Stomach (tissue), 8 donors: ENCODE measurements at regions not wholly inside any gene's neighbourhood (a gene's known extent, or its start where the extent isn't known, plus 50 kb on each side); places are given as distances from the start of the nearest gene placed in this dataset.

Experiments used
- DNase-seq, 2 donors: peaks; one replicate each; pipeline versions ENCODE4 v3.0.0 to v3.0.0-alpha.2; 2013 to 2019
- H3K27ac ChIP-seq, 5 donors: fragments of 200-600 bp in 4 of 5; sonication (generic) in 4 of 5; one replicate each; pipeline ENCODE4 v1.5.1; 2013 to 2019; ENCODE audit warnings: mild to moderate bottlenecking in 1 of 5, moderate library complexity in 1 of 5
- H3K27me3 ChIP-seq, 3 donors: fragments of 200-600 bp; sonication (generic); one replicate each; pipeline ENCODE4 v1.5.1; 2017 to 2019; ENCODE audit warnings: mixed run types in 1 of 3
- H3K36me3 ChIP-seq, 4 donors: fragments of 200-600 bp; sonication (generic); 1 replicate in 3 of 4; 2 replicates in 1 of 4; pipeline ENCODE4 v1.5.1; 2016 to 2019
- H3K4me1 ChIP-seq, 4 donors: fragments of 200-600 bp; sonication (generic); one replicate each; pipeline ENCODE4 v1.5.1; 2016 to 2019
- H3K4me3 ChIP-seq, 4 donors: fragments of 200-600 bp; sonication (generic) in 3 of 4; one replicate each; pipeline ENCODE4 v1.5.1; 2016 to 2019; ENCODE audit warnings: mild to moderate bottlenecking in 1 of 4
- H3K9me3 ChIP-seq, 4 donors: fragments of 200-600 bp; sonication (generic); one replicate each; pipeline ENCODE4 v1.5.1; 2016 to 2019
- EP300 ChIP-seq: sonication (generic); formaldehyde crosslinking; IDR thresholded peaks from one replicate; pipeline ENCODE4 v1.6.1; 2017; ENCODE audit warnings: antibody characterized with exemption
- POLR2A ChIP-seq, 4 donors: fragments of 450-650 bp; IDR thresholded peaks; one replicate each; pipeline ENCODE4 v1.6.1; 2016; ENCODE audit warnings: antibody characterized with exemption in 4 of 4, control low read depth in 2 of 4, mild to moderate bottlenecking in 1 of 4, moderate library complexity in 1 of 4
- POLR2AphosphoS5 ChIP-seq, 3 donors: sonication (generic); formaldehyde crosslinking; IDR thresholded peaks; one replicate each; pipeline ENCODE4 v1.6.1; 2016; ENCODE audit warnings: antibody characterized with exemption in 3 of 3
- WGBS, 5 donors: extraction: QIAGEN DNeasy Blood & Tissue Kit in 3 of 5; methylation state at CpG; one replicate each; pipeline versions ENCODE4 v1.1.5 to v1.1.7; 2013 to 2018; 5-methylcytosine and 5-hydroxymethylcytosine counted together
- intact Hi-C: fragments of 100-400 bp; cut with DNase I; formaldehyde crosslinking; loops from one replicate; pipeline ENCODE4 v1.15.1; 2023; ENCODE audit warnings: low total_unique reads
- TF ChIP-seq, protein P1 (sequence below), 7 experiments: fragments of 450-650 bp in 4 of 7; fragments of 200-600 bp in 3 of 7; sonication (generic) in 3 of 7; IDR thresholded peaks; one replicate each; pipeline ENCODE4 v1.5.1; 2016 to 2019; ENCODE audit warnings: antibody characterized with exemption in 7 of 7, control low read depth in 2 of 7, mild to moderate bottlenecking in 1 of 7
- donor health status: healthy with polysubstance abuse.
- donor health status: Bipolar disorder and iron deficiency.
- donor health status: healthy.

DNA sequence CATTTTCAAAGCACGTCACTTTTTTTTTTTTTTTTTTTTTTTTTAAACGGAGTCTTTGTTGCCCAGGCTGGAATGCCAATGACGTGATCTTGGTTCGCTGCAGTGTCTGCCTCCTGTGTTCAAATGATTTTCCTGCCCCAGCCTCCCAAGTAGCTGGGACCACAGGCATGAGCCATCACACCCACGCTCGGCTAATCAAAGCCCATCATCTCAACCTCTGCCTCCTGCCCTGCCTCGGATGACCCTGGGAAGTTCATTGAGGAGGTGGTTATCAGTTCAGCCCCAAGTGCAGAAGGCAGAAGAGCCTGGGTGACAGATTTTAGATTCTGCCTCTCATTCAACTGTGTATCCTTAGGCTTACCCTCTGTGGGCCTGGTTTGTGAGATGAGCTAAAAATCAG, 484.9 kb upstream of the EEF2KMT start:
- no peak for DNase-seq
- Histone ChIP-seq H3K27me3 (peaks cover 0 to 7% (median 0%) of the 10 kb centered on the region in 3 donors), H3K4me3 (no peak overlapping the region), H3K9me3 (no peaks in the 10 kb centered on the region), H3K27ac (no peak overlapping the region), H3K36me3 (no peaks in the 10 kb centered on the region), H3K4me1 (no peaks in the 10 kb centered on the region)
- 64 to 73% (median 71%) methylated on average over 7 of the region's 7 CpGs for WGBS, 5 donors
- TF ChIP-seq POLR2AphosphoS5 (IDR thresholded peaks at IDR 0.05) (no peak), POLR2A (IDR thresholded peaks at IDR 0.05) (no peak), EP300 (no peak)
- TF ChIP-seq, protein P1, sequence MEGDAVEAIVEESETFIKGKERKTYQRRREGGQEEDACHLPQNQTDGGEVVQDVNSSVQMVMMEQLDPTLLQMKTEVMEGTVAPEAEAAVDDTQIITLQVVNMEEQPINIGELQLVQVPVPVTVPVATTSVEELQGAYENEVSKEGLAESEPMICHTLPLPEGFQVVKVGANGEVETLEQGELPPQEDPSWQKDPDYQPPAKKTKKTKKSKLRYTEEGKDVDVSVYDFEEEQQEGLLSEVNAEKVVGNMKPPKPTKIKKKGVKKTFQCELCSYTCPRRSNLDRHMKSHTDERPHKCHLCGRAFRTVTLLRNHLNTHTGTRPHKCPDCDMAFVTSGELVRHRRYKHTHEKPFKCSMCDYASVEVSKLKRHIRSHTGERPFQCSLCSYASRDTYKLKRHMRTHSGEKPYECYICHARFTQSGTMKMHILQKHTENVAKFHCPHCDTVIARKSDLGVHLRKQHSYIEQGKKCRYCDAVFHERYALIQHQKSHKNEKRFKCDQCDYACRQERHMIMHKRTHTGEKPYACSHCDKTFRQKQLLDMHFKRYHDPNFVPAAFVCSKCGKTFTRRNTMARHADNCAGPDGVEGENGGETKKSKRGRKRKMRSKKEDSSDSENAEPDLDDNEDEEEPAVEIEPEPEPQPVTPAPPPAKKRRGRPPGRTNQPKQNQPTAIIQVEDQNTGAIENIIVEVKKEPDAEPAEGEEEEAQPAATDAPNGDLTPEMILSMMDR (IDR thresholded peaks at IDR 0.05) = no peak
- intact Hi-C loops = no loop called here

DNA sequence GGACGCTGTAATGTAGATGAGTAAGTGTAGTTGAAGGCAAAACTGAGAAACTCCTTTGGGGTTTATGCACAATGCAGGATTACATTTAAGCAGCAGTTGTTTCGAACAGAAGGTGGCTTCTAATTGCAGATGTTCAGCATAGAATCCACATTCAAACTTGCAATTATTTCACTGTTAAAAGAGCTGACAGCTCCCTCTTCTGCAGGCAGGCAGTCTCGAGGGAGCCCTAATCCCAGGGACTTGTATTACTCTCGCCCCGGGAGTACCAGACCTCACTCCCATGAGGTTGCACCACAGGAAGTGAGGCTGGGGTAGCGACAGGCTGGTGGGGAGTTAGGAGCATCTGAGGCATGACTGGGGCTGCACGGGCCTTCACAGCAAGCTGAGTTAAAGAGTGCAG, 484.3 kb upstream of the EEF2KMT start:
- no peaks in the 10 kb centered on the region for H3K36me3 ChIP-seq
- no peaks in the 10 kb centered on the region for H3K9me3 ChIP-seq
- peaks cover 0 to 7% (median 0%) of the 10 kb centered on the region in 3 donors for H3K27me3 ChIP-seq
- WGBS, 5 donors = 53 to 77% (median 61%) methylated on average over 7 of the region's 7 CpGs
- intact Hi-C loops = no loop called here
- no peak overlapping the region for H3K4me3 ChIP-seq
- no peak for DNase-seq
- TF ChIP-seq, protein P1 (IDR thresholded peaks at IDR 0.05) = no peak
- no peak for TF ChIP-seq POLR2AphosphoS5 (IDR thresholded peaks at IDR 0.05)
- TF ChIP-seq EP300 = no peak
- no peak for TF ChIP-seq POLR2A (IDR thresholded peaks at IDR 0.05)
- H3K4me1 ChIP-seq = no peaks in the 10 kb centered on the region
- no peak overlapping the region for H3K27ac ChIP-seq

DNA sequence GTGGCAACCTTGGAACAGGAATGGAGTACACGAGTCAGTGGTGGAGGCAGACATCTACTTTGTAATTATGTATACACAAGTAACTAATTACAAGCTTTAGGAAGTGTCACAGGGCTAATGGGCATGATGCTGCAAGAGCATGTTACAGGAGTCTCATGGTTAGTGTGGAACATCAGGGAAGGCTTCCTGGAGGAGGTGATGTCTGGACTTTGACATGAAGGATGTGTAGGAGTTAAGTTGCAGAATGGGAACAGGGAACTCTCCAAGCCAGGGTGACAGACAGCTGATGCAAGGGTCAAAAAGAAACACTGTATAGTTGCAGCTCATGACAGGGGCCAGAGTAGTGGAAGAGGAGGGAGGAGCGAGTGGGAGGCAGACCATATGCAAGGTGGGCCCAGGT, 483.8 kb upstream of the EEF2KMT start:
- H3K9me3 ChIP-seq = no peaks in the 10 kb centered on the region
- peaks cover 0 to 7% (median 0%) of the 10 kb centered on the region in 3 donors for H3K27me3 ChIP-seq
- intact Hi-C loops = no loop called here
- H3K4me1 ChIP-seq = no peaks in the 10 kb centered on the region
- no peaks in the 10 kb centered on the region for H3K36me3 ChIP-seq
- WGBS, 5 donors = 59 to 78% (median 70%) methylated on average over 2 of the region's 2 CpGs
- no peak for DNase-seq
- H3K27ac ChIP-seq = no peak overlapping the region
- H3K4me3 ChIP-seq = no peak overlapping the region
- TF ChIP-seq POLR2A (IDR thresholded peaks at IDR 0.05) = no peak
- TF ChIP-seq POLR2AphosphoS5 (IDR thresholded peaks at IDR 0.05) = no peak
- TF ChIP-seq, protein P1 (IDR thresholded peaks at IDR 0.05) = no peak
- TF ChIP-seq EP300 = no peak

DNA sequence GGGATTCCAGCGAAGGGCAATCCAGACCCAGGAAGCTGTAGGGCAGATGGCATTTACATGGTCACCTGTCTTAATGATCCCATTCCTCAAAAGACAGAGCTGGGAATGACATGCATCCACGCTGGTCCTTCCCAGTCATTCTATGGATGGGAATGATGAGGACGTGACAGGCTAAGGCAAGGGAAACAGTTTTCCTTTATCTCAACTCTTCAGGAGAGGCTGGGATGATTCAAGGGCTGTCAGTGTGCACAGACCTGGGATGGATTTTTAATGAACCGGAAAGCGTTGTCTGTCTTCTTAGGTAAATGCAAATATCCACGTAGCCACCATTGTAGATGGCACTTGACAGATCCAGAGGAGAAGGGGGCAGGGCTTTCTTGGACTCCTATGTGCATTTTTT, 483.2 kb upstream of the EEF2KMT start:
- Histone ChIP-seq H3K4me3 (no peak overlapping the region), H3K36me3 (no peaks in the 10 kb centered on the region), H3K9me3 (no peaks in the 10 kb centered on the region), H3K27me3 (peaks cover 0 to 7% (median 0%) of the 10 kb centered on the region in 3 donors), H3K4me1 (no peaks in the 10 kb centered on the region), H3K27ac (no peak overlapping the region)
- TF ChIP-seq POLR2AphosphoS5 (IDR thresholded peaks at IDR 0.05) (no peak), POLR2A (IDR thresholded peaks at IDR 0.05) (no peak), EP300 (no peak)
- TF ChIP-seq, protein P1 (IDR thresholded peaks at IDR 0.05) = no peak
- intact Hi-C loops = no loop called here
- WGBS, 5 donors = 75 to 82% (median 81%) methylated on average over 6 of the region's 6 CpGs
- no peak for DNase-seq
